H9 (cell line): ENCODE measurements at regions not wholly inside any gene's neighbourhood (a gene's known extent, or its start where the extent isn't known, plus 50 kb on each side); places are given as distances from the start of the nearest gene placed in this dataset.

Source experiments
- DNase-seq: peaks from one replicate; pipeline ENCODE4 v3.0.0-alpha.2; 2017
- H2AFZ ChIP-seq: one replicate; pipeline ENCODE4 v1.6.1; 2013; ENCODE audit warnings: mild to moderate bottlenecking, low read length, control low read depth, moderate library complexity
- H2AK5ac ChIP-seq: 2 replicates; pipeline ENCODE4 v1.6.1; 2013; ENCODE audit warnings: low read length, control low read depth, mixed read lengths; ENCODE audit not compliant: insufficient read length
- H2BK120ac ChIP-seq: one replicate; pipeline ENCODE4 v1.6.1; 2013; ENCODE audit warnings: low read depth, mild to moderate bottlenecking, low read length, control low read depth, inconsistent platforms; ENCODE audit not compliant: poor library complexity, severe bottlenecking
- H2BK12ac ChIP-seq: 2 replicates; pipeline ENCODE4 v1.6.1; 2013; ENCODE audit warnings: low read length, control low read depth, mixed read lengths, low read depth; ENCODE audit not compliant: insufficient read length
- H2BK15ac ChIP-seq: 2 replicates; pipeline ENCODE4 v1.6.1; 2013; ENCODE audit warnings: low read depth, low read length, control low read depth
- H2BK20ac ChIP-seq: one replicate; pipeline ENCODE4 v1.6.1; 2013; ENCODE audit warnings: low read depth, mild to moderate bottlenecking, low read length, control low read depth, inconsistent platforms; ENCODE audit not compliant: poor library complexity, severe bottlenecking
- H2BK5ac ChIP-seq: 2 replicates; pipeline ENCODE4 v1.6.1; 2013; ENCODE audit warnings: low read length, control low read depth, mixed read lengths; ENCODE audit not compliant: insufficient read length
- H3K14ac ChIP-seq: 2 replicates; pipeline ENCODE4 v1.6.1; 2013; ENCODE audit warnings: low read length, control low read depth; ENCODE audit not compliant: insufficient read depth
- H3K18ac ChIP-seq: 2 replicates; pipeline ENCODE4 v1.6.1; 2013; ENCODE audit warnings: low read depth, mild to moderate bottlenecking, mixed read lengths, low read length, control low read depth; ENCODE audit not compliant: insufficient read length
- H3K23ac ChIP-seq: 2 replicates; pipeline ENCODE4 v1.6.1; 2013; ENCODE audit warnings: low read length, control low read depth, mixed read lengths, low read depth; ENCODE audit not compliant: insufficient read length
- H3K23me2 ChIP-seq: 2 replicates; pipeline ENCODE4 v1.6.1; 2013; ENCODE audit warnings: low read depth, mild to moderate bottlenecking, mixed read lengths, low read length, control low read depth; ENCODE audit not compliant: insufficient read length, poor library complexity, severe bottlenecking
- H3K27ac ChIP-seq: 2 replicates; pipeline ENCODE4 v1.5.1; 2013; ENCODE audit warnings: low read length, control low read depth, mixed read lengths, low read depth; ENCODE audit not compliant: insufficient read length
- H3K27me3 ChIP-seq: 2 replicates; pipeline ENCODE4 v1.6.1; 2013; ENCODE audit warnings: low read length, control low read depth, inconsistent platforms; ENCODE audit not compliant: insufficient read depth
- H3K4ac ChIP-seq: 2 replicates; pipeline ENCODE4 v1.6.1; 2013; ENCODE audit warnings: low read depth, mild to moderate bottlenecking, control low read depth, inconsistent platforms, low read length, moderate library complexity
- H3K4me1 ChIP-seq: 2 replicates; pipeline ENCODE4 v1.6.1; 2013; ENCODE audit warnings: low read length, control low read depth, inconsistent platforms; ENCODE audit not compliant: insufficient read depth
- H3K4me2 ChIP-seq: 2 replicates; pipeline ENCODE4 v1.6.1; 2013; ENCODE audit warnings: low read length, control low read depth, mixed read lengths; ENCODE audit not compliant: insufficient read length, insufficient read depth
- H3K56ac ChIP-seq: 2 replicates; pipeline ENCODE4 v1.6.1; 2013; ENCODE audit warnings: low read depth, mild to moderate bottlenecking, mixed read lengths, low read length, control low read depth; ENCODE audit not compliant: insufficient read length
- H3K79me1 ChIP-seq: 2 replicates; pipeline ENCODE4 v1.6.1; 2013; ENCODE audit warnings: low read depth, mild to moderate bottlenecking, moderate library complexity, low read length, control low read depth, inconsistent platforms; ENCODE audit not compliant: insufficient read depth, poor library complexity, severe bottlenecking
- H3K79me2 ChIP-seq: 2 replicates; pipeline ENCODE4 v1.6.1; 2013; ENCODE audit warnings: low read length, control low read depth, inconsistent platforms; ENCODE audit not compliant: insufficient read depth
- H3K9ac ChIP-seq: 2 replicates; pipeline ENCODE4 v1.6.1; 2013; ENCODE audit warnings: low read length, control low read depth, mixed read lengths; ENCODE audit not compliant: insufficient read length; ENCODE audit errors: extremely low read depth
- H3K9me3 ChIP-seq: one replicate; pipeline ENCODE4 v1.6.1; 2013; ENCODE audit warnings: low read depth, low read length, inconsistent platforms; ENCODE audit not compliant: control insufficient read depth
- H3T11ph ChIP-seq: one replicate; pipeline ENCODE4 v1.6.1; 2013; ENCODE audit warnings: mild to moderate bottlenecking, low read length, control low read depth, inconsistent platforms
- H4K20me1 ChIP-seq: one replicate; pipeline ENCODE4 v1.6.1; 2013; ENCODE audit not compliant: control insufficient read depth, insufficient read length, insufficient read depth
- H4K5ac ChIP-seq: 2 replicates; pipeline ENCODE4 v1.6.1; 2013; ENCODE audit warnings: low read depth, mild to moderate bottlenecking, mixed read lengths, low read length, control low read depth; ENCODE audit not compliant: insufficient read length
- H4K8ac ChIP-seq: replicated peaks from 2 replicates; pipeline ENCODE4 v1.6.1; 2013; ENCODE audit warnings: low read length, control low read depth, mixed read lengths, low read depth; ENCODE audit not compliant: insufficient read length
- H4K91ac ChIP-seq: 2 replicates; pipeline ENCODE4 v1.6.1; 2013; ENCODE audit warnings: low read depth, mild to moderate bottlenecking, moderate library complexity, mixed read lengths, low read length, control low read depth; ENCODE audit not compliant: insufficient read length
- H3K27ac Mint-ChIP-seq, 3 experiments: 2 replicates in 2 of 3; 3 replicates in 1 of 3; pipeline ENCODE4 v1.8.0; 2020 to 2021; ENCODE audit warnings: mixed read lengths in 3 of 3, mild to moderate bottlenecking in 1 of 3, moderate library complexity in 1 of 3
- H3K27me3 Mint-ChIP-seq: 2 replicates; pipeline ENCODE4 v1.8.0; 2021; ENCODE audit warnings: low read depth, mild to moderate bottlenecking, moderate library complexity, mixed read lengths
- H3K36me3 Mint-ChIP-seq, 3 experiments: 2 replicates in 2 of 3; 3 replicates in 1 of 3; pipeline ENCODE4 v1.8.0; 2020 to 2021; ENCODE audit warnings: low read depth in 3 of 3, mixed read lengths in 3 of 3; ENCODE audit not compliant: insufficient read depth in 1 of 3
- H3K4me1 Mint-ChIP-seq, 2 experiments: 2 replicates each; pipeline ENCODE4 v1.8.0; 2020; ENCODE audit warnings: mixed read lengths in 2 of 2
- H3K4me3 Mint-ChIP-seq, 2 experiments: 2 replicates in 1 of 2; 3 replicates in 1 of 2; pipeline ENCODE4 v1.8.0; 2020 to 2021; ENCODE audit warnings: mild to moderate bottlenecking in 2 of 2, mixed read lengths in 2 of 2, moderate library complexity in 1 of 2
- H3K9me3 Mint-ChIP-seq, 2 experiments: 2 replicates in 1 of 2; 3 replicates in 1 of 2; pipeline ENCODE4 v1.8.0; 2020; ENCODE audit warnings: mild to moderate bottlenecking in 2 of 2, mixed read lengths in 2 of 2, moderate library complexity in 1 of 2
- CTCF ChIP-seq: fragments of 200-600 bp; sonication (generic); conservative IDR thresholded peaks from 3 replicates; pipeline ENCODE4 v1.8.0; 2021; ENCODE audit warnings: antibody characterized with exemption, mild to moderate bottlenecking
- WGBS: extraction: QIAGEN DNeasy Blood & Tissue Kit; methylation state at CpG from one replicate; pipeline ENCODE4 v1.1.7; 2013; ENCODE audit warnings: missing lambda C conversion rate, low lambda C conversion rate, mixed read lengths; ENCODE audit not compliant: insufficient read length; ENCODE audit errors: extremely low coverage; 5-methylcytosine and 5-hydroxymethylcytosine counted together

GRCh38 chr11:127612607-127613006 lies 612.0 kb upstream of the KIRREL3 start:
- no peak overlapping the region for H3K18ac ChIP-seq
- no peaks in the 10 kb centered on the region for H3K79me2 ChIP-seq
- no peak for DNase-seq
- H3K79me1 ChIP-seq: no peaks in the 10 kb centered on the region
- H3T11ph ChIP-seq: no peak overlapping the region
- no peak overlapping the region for H2BK12ac ChIP-seq
- Mint-ChIP-seq H3K4me3 (no peak overlapping the region), H3K4me1 (peaks cover 27 to 31% of the 10 kb centered on the region in 2 experiments), H3K27ac (no peak overlapping the region), H3K36me3 (no peaks in the 10 kb centered on the region), H3K27me3 (no peaks in the 10 kb centered on the region), H3K9me3 (no peaks in the 10 kb centered on the region)
- no peak overlapping the region for H3K4me2 ChIP-seq
- no peak overlapping the region for H2AFZ ChIP-seq
- no peak overlapping the region for H3K56ac ChIP-seq
- H3K9ac ChIP-seq: no peak overlapping the region
- H3K4ac ChIP-seq: no peak overlapping the region
- no peak overlapping the region for H4K8ac ChIP-seq
- no peak overlapping the region for H2BK5ac ChIP-seq
- H3K27me3 ChIP-seq: no peaks in the 10 kb centered on the region
- H2AK5ac ChIP-seq: no peak overlapping the region
- H4K20me1 ChIP-seq: no peaks in the 10 kb centered on the region
- H3K14ac ChIP-seq: no peak overlapping the region
- no peak overlapping the region for H4K91ac ChIP-seq
- no peaks in the 10 kb centered on the region for H3K23me2 ChIP-seq
- TF ChIP-seq CTCF: no peak
- H4K5ac ChIP-seq: no peak overlapping the region
- H2BK120ac ChIP-seq: no peak overlapping the region
- no peak overlapping the region for H2BK15ac ChIP-seq
- H3K4me1 ChIP-seq: no peaks in the 10 kb centered on the region; the same call in 1 of the 2 replicates
- no peak overlapping the region for H3K27ac ChIP-seq
- H3K9me3 ChIP-seq: no peaks in the 10 kb centered on the region
- H2BK20ac ChIP-seq: no peak overlapping the region
- WGBS: no CpG with 5 or more reads among the region's 2 CpGs
- no peak overlapping the region for H3K23ac ChIP-seq
